ENCODE measurements at regions not wholly inside any gene's neighbourhood (a gene's known extent, or its start where the extent isn't known, plus 50 kb on each side); places are given as distances from the start of the nearest gene placed in this dataset.
"Not testable (repeated sequence)": the region's sequence is repeated elsewhere in the genome, so short reads cannot be mapped to it uniquely, and the experiment has no call there.

- POLR2A ChIA-PET (ENCODE audit: partially characterized antibody); CTCF ChIA-PET (ENCODE audit: partially characterized antibody): not testable (repeated sequence)
Measured at GRCh38 chr1:850318-850717, 73.4 kb upstream of the SAMD11 start.

GRCh38 chr1:851398-851797 lies 72.3 kb upstream of the SAMD11 start:
- H3K4me3 ChIP-seq (ENCODE audit: extremely low read depth in 1 of 4, insufficient read depth in 2 of 4, low read depth in 3 of 4, low read length in 4 of 4); H2BK5ac ChIP-seq (ENCODE audit: low read depth, low read length); H3K9me3 ChIP-seq (ENCODE audit: insufficient read depth in 2 of 2, low read depth in 1 of 2, low read length in 1 of 2); H3K23me2 ChIP-seq (ENCODE audit: low read depth, low read length); H3K14ac ChIP-seq (ENCODE audit: insufficient read length); H3K9ac ChIP-seq (replicated peaks in 1 of 4; ENCODE audit: extremely low read depth in 1 of 4, low read depth in 3 of 4, low read length in 3 of 4); H3K56ac ChIP-seq (replicated peaks; ENCODE audit: insufficient read length, low read depth, low read length); H3K4me2 ChIP-seq (ENCODE audit: insufficient read depth in 1 of 2, low read depth in 2 of 2, low read length in 2 of 2); H3K4me1 ChIP-seq (replicated peaks in 1 of 4; ENCODE audit: control insufficient read depth in 3 of 4, insufficient read depth in 4 of 4, low read length in 3 of 4); H3K27ac ChIP-seq (ENCODE audit: low read depth, low read length); H4K8ac ChIP-seq (ENCODE audit: extremely low read depth, insufficient read depth, low read length); H2BK20ac ChIP-seq (ENCODE audit: low read length); H2BK15ac ChIP-seq (ENCODE audit: low read length); POLR2A ChIA-PET (ENCODE audit: partially characterized antibody); H3K36me3 ChIP-seq (ENCODE audit: control insufficient read depth in 2 of 4, insufficient read depth in 4 of 4, low read length in 3 of 4); H4K20me1 ChIP-seq (replicated peaks in 1 of 2; ENCODE audit: control insufficient read depth in 1 of 2, insufficient read depth in 2 of 2, low read length in 2 of 2); DNase-seq (ENCODE audit: low read depth in 1 of 2, low spot score in 2 of 2); H4K5ac ChIP-seq (ENCODE audit: insufficient read length, low read depth, low read length); H3K23ac ChIP-seq (ENCODE audit: insufficient read length); H3K79me1 ChIP-seq (ENCODE audit: low read depth, low read length); H2AK5ac ChIP-seq (ENCODE audit: low read depth, low read length); H3K79me2 ChIP-seq (ENCODE audit: control insufficient read depth in 1 of 2, insufficient read depth in 2 of 2, low read length in 2 of 2); H3K18ac ChIP-seq (ENCODE audit: extremely low read depth, low read length); H2BK120ac ChIP-seq (replicated peaks; ENCODE audit: low read depth, low read length); H2AFZ ChIP-seq (ENCODE audit: low read length); CTCF ChIA-PET (ENCODE audit: partially characterized antibody); H3K27me3 ChIP-seq (replicated peaks in 1 of 4; ENCODE audit: control insufficient read depth in 3 of 4, extremely low read depth in 1 of 4, insufficient read depth in 3 of 4, low read length in 3 of 4); FAIRE-seq; H4K91ac ChIP-seq (replicated peaks; ENCODE audit: insufficient read length, low read length); H2BK12ac ChIP-seq (ENCODE audit: low read depth, low read length); H3K4ac ChIP-seq (replicated peaks; ENCODE audit: insufficient read length, low read depth, low read length): not testable (repeated sequence)
- 90% methylated on average over 2 of the region's 17 CpGs; no CpG with 5 or more reads in 1 of the 2 experiments for WGBS, 2 experiments (ENCODE audit: extremely low coverage in 1 of 2, insufficient coverage in 1 of 2, insufficient read length in 1 of 2, insufficient replicate concordance in 2 of 2, low coverage in 1 of 2, low lambda C conversion rate in 2 of 2, missing lambda C conversion rate in 1 of 2)

More at GRCh38 chr1:850318-850717, 73.4 kb upstream of the SAMD11 start:
- H3K27me3 ChIP-seq (replicated peaks in 1 of 4; ENCODE audit: control insufficient read depth in 3 of 4, extremely low read depth in 1 of 4, insufficient read depth in 3 of 4, low read length in 3 of 4); H2BK20ac ChIP-seq (ENCODE audit: low read length); H3K9me3 ChIP-seq (ENCODE audit: insufficient read depth in 2 of 2, low read depth in 1 of 2, low read length in 1 of 2); H3K27ac ChIP-seq (ENCODE audit: low read depth, low read length); H3K36me3 ChIP-seq (ENCODE audit: control insufficient read depth in 2 of 4, insufficient read depth in 4 of 4, low read length in 3 of 4); H3K4me1 ChIP-seq (replicated peaks in 1 of 4; ENCODE audit: control insufficient read depth in 3 of 4, insufficient read depth in 4 of 4, low read length in 3 of 4); H3K79me2 ChIP-seq (ENCODE audit: control insufficient read depth in 1 of 2, insufficient read depth in 2 of 2, low read length in 2 of 2); H3K4ac ChIP-seq (replicated peaks; ENCODE audit: insufficient read length, low read depth, low read length); H3K56ac ChIP-seq (replicated peaks; ENCODE audit: insufficient read length, low read depth, low read length); H4K5ac ChIP-seq (ENCODE audit: insufficient read length, low read depth, low read length); H4K8ac ChIP-seq (ENCODE audit: extremely low read depth, insufficient read depth, low read length); H2BK120ac ChIP-seq (replicated peaks; ENCODE audit: low read depth, low read length); H3K79me1 ChIP-seq (ENCODE audit: low read depth, low read length); H3K4me3 ChIP-seq (ENCODE audit: extremely low read depth in 1 of 4, insufficient read depth in 2 of 4, low read depth in 3 of 4, low read length in 4 of 4); H4K20me1 ChIP-seq (replicated peaks in 1 of 2; ENCODE audit: control insufficient read depth in 1 of 2, insufficient read depth in 2 of 2, low read length in 2 of 2); H2BK15ac ChIP-seq (ENCODE audit: low read length); H3K23ac ChIP-seq (ENCODE audit: insufficient read length); H2BK5ac ChIP-seq (ENCODE audit: low read depth, low read length); DNase-seq (ENCODE audit: low read depth in 1 of 2, low spot score in 2 of 2); H2BK12ac ChIP-seq (ENCODE audit: low read depth, low read length); H3K14ac ChIP-seq (ENCODE audit: insufficient read length); H3K18ac ChIP-seq (ENCODE audit: extremely low read depth, low read length); H3K23me2 ChIP-seq (ENCODE audit: low read depth, low read length); H2AK5ac ChIP-seq (ENCODE audit: low read depth, low read length); FAIRE-seq; H3K9ac ChIP-seq (replicated peaks in 1 of 4; ENCODE audit: extremely low read depth in 1 of 4, low read depth in 3 of 4, low read length in 3 of 4); H4K91ac ChIP-seq (replicated peaks; ENCODE audit: insufficient read length, low read length); H3K4me2 ChIP-seq (ENCODE audit: insufficient read depth in 1 of 2, low read depth in 2 of 2, low read length in 2 of 2); H2AFZ ChIP-seq (ENCODE audit: low read length): not testable (repeated sequence)
- WGBS, 2 experiments (ENCODE audit: extremely low coverage in 1 of 2, insufficient coverage in 1 of 2, insufficient read length in 1 of 2, insufficient replicate concordance in 2 of 2, low coverage in 1 of 2, low lambda C conversion rate in 2 of 2, missing lambda C conversion rate in 1 of 2) = 88% methylated on average over 4 of the region's 4 CpGs; no CpG with 5 or more reads in 1 of the 2 experiments
- TF ChIP-seq RAD21 (IDR thresholded peaks at IDR 0.05 in 1 of 2, conservative IDR thresholded peaks at IDR 0.05 in 1 of 2; ENCODE audit: low read depth in 2 of 2, low read length in 2 of 2) = 0 out of 4 replicates have a peak, but pooled peaks have one; percentile 3 to 12

All from H1 (cell line).